ENCODE measurements at regions not wholly inside any gene's neighbourhood (a gene's known extent, or its start where the extent isn't known, plus 50 kb on each side); places are given as distances from the start of the nearest gene placed in this dataset.

- H3K4me3 ChIP-seq (ENCODE audit: low read length in 3 of 3): no peak overlapping the region
- no peak overlapping the region for H3K9ac ChIP-seq (ENCODE audit: low read length in 3 of 3)
- H3K36me3 ChIP-seq (ENCODE audit: control insufficient read depth in 2 of 3, insufficient read depth in 3 of 3, low read length in 3 of 3): no peaks in the 10 kb centered on the region
- DNase-seq (peak in 2 of 5 donors; percentile 35 to 83), FAIRE-seq (no peak)
- intact Hi-C loops (cut with DNase I): no loop called here
- no peaks in the 10 kb centered on the region for H3K27me3 ChIP-seq (ENCODE audit: control insufficient read depth, insufficient read depth, low read length)
- H3K27ac ChIP-seq (ENCODE audit: low read depth in 2 of 2, low read length in 2 of 2): no peak overlapping the region
- no peaks in the 10 kb centered on the region for H3K9me3 ChIP-seq (ENCODE audit: control insufficient read depth in 2 of 3, insufficient read depth in 1 of 3, low read length in 3 of 3)
- H3K4me1 ChIP-seq (ENCODE audit: control insufficient read depth in 2 of 3, insufficient read depth in 2 of 3, low read depth in 1 of 3, low read length in 3 of 3): peaks cover 0 to 2% (median 0%) of the 10 kb centered on the region in 3 donors
- TF ChIP-seq CTCF (IDR thresholded peaks at IDR 0.05; ENCODE audit: borderline replicate concordance, extremely low read depth, insufficient read depth): no peak
These were observed 155.2 kb upstream of the PTPN1 start for GRCh38 chr20:50354721-50355589.

GRCh38 chr20:50355590-50356524, 154.3 kb upstream of the PTPN1 start:
- Histone ChIP-seq H3K4me1 (ENCODE audit: control insufficient read depth in 2 of 3, insufficient read depth in 2 of 3, low read depth in 1 of 3, low read length in 3 of 3) (peaks cover 0 to 2% (median 0%) of the 10 kb centered on the region in 3 donors), H3K27me3 (ENCODE audit: control insufficient read depth, insufficient read depth, low read length) (no peaks in the 10 kb centered on the region), H3K9me3 (ENCODE audit: control insufficient read depth in 2 of 3, insufficient read depth in 1 of 3, low read length in 3 of 3) (no peaks in the 10 kb centered on the region), H3K4me3 (ENCODE audit: low read length in 3 of 3) (no peak overlapping the region), H3K36me3 (ENCODE audit: control insufficient read depth in 2 of 3, insufficient read depth in 3 of 3, low read length in 3 of 3) (no peaks in the 10 kb centered on the region), H3K27ac (ENCODE audit: low read depth in 2 of 2, low read length in 2 of 2) (no peak overlapping the region), H3K9ac (ENCODE audit: low read length in 3 of 3) (no peak overlapping the region)
- DNase-seq: peak in 1 of 5 donors; percentile 6
- TF ChIP-seq CTCF (IDR thresholded peaks at IDR 0.05; ENCODE audit: borderline replicate concordance, extremely low read depth, insufficient read depth): no peak
- intact Hi-C loops (cut with DNase I): no loop called here
- no peak for FAIRE-seq

GRCh38 chr20:50356525-50356885, 153.7 kb upstream of the PTPN1 start:
- DNase-seq (peak in 2 of 5 donors; percentile 26 to 74), FAIRE-seq (no peak)
- Histone ChIP-seq H3K27me3 (ENCODE audit: control insufficient read depth, insufficient read depth, low read length) (no peaks in the 10 kb centered on the region), H3K27ac (ENCODE audit: low read depth in 2 of 2, low read length in 2 of 2) (no peak overlapping the region), H3K9ac (ENCODE audit: low read length in 3 of 3) (no peak overlapping the region), H3K4me3 (ENCODE audit: low read length in 3 of 3) (no peak overlapping the region), H3K4me1 (ENCODE audit: control insufficient read depth in 2 of 3, insufficient read depth in 2 of 3, low read depth in 1 of 3, low read length in 3 of 3) (peaks cover 0 to 2% (median 0%) of the 10 kb centered on the region in 3 donors), H3K9me3 (ENCODE audit: control insufficient read depth in 2 of 3, insufficient read depth in 1 of 3, low read length in 3 of 3) (no peaks in the 10 kb centered on the region), H3K36me3 (ENCODE audit: control insufficient read depth in 2 of 3, insufficient read depth in 3 of 3, low read length in 3 of 3) (no peaks in the 10 kb centered on the region)
- TF ChIP-seq CTCF (IDR thresholded peaks at IDR 0.05; ENCODE audit: borderline replicate concordance, extremely low read depth, insufficient read depth): no peak
- intact Hi-C loops (cut with DNase I): no loop called here

All from kidney (tissue), 13 donors.